Panc1 (cell line): ENCODE measurements at regions not wholly inside any gene's neighbourhood (a gene's known extent, or its start where the extent isn't known, plus 50 kb on each side); places are given as distances from the start of the nearest gene placed in this dataset.

Experiments
- CTCF ChIP-seq: fragments of 450-650 bp; IDR thresholded peaks from 2 replicates; pipeline ENCODE4 v1.5.1; 2017; ENCODE audit warnings: mild to moderate bottlenecking
- POLR2AphosphoS5 ChIP-seq: IDR thresholded peaks from 2 replicates; pipeline ENCODE4 v1.6.1; 2012; ENCODE audit warnings: mild to moderate bottlenecking, low read depth, low read length, moderate library complexity
- REST ChIP-seq, 2 experiments: IDR thresholded peaks; 2 replicates each; pipeline ENCODE4 v1.6.1; 2011 to 2012; ENCODE audit warnings: low read depth in 2 of 2, control low read depth in 1 of 2, low read length in 1 of 2, mild to moderate bottlenecking in 1 of 2, moderate library complexity in 1 of 2; ENCODE audit not compliant: insufficient read depth in 1 of 2
- SIN3A ChIP-seq: IDR thresholded peaks from 2 replicates; pipeline ENCODE4 v1.6.1; 2012; ENCODE audit warnings: low read depth, mild to moderate bottlenecking, low read length, moderate library complexity, borderline replicate concordance; ENCODE audit not compliant: insufficient read depth
- TCF7L2 ChIP-seq: IDR thresholded peaks from 2 replicates; pipeline ENCODE4 v1.6.1; 2011; ENCODE audit warnings: mild to moderate bottlenecking, low read depth, low read length, inconsistent platforms

GRCh38 chr6:19552588-19552987 is 284.6 kb upstream of the ID4 start:
- TF ChIP-seq CTCF, result no peak
- no peak for TF ChIP-seq POLR2AphosphoS5
- TF ChIP-seq REST (IDR thresholded peaks at IDR 0.05; ENCODE audit: insufficient read depth in 1 of 2, low read depth in 2 of 2, low read length in 1 of 2), result no peak
- no peak for TF ChIP-seq TCF7L2
- no peak for TF ChIP-seq SIN3A
